ENCODE measurements at regions not wholly inside any gene's neighbourhood (a gene's known extent, or its start where the extent isn't known, plus 50 kb on each side); places are given as distances from the start of the nearest gene placed in this dataset.

DNA sequence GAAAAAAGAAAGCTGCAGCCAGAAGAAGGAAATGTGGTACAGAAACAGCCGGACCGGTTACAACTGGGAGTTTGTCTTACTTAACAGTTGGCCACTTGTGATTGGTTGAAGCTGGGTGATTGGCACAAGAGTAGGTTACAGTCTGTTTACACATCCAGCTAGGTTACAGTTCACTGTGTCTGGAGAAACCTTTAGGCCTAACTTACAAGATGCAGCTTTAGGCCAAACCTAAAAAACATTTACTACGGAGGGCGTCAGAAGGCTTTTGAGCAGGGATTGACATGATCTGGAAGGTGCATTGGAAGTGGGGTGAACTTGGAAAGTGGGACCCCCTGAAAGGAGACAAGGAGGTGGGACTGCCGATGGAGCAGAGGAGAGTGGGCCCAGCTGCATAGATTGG lies 122.3 kb downstream of the BANF2 start:
- no peak for TF ChIP-seq EZH2 (IDR thresholded peaks at IDR 0.05; ENCODE audit: insufficient read depth, poor library complexity, severe bottlenecking)
- TF ChIP-seq EZH2phosphoT487 (IDR thresholded peaks at IDR 0.05; ENCODE audit: insufficient read depth, low read depth) = no peak
